Neural cell (in vitro differentiated cells): ENCODE measurements at regions not wholly inside any gene's neighbourhood (a gene's known extent, or its start where the extent isn't known, plus 50 kb on each side); places are given as distances from the start of the nearest gene placed in this dataset.

Source experiments
- CTCF ChIP-seq: fragments of 450-650 bp; IDR thresholded peaks from 2 replicates; pipeline ENCODE4 v1.5.1; 2014; ENCODE audit warnings: antibody characterized with exemption, mild to moderate bottlenecking, moderate library complexity; ENCODE audit not compliant: poor library complexity, severe bottlenecking
- EP300 ChIP-seq: fragments of 450-650 bp; conservative IDR thresholded peaks from 2 replicates; pipeline ENCODE4 v1.6.1; 2014; ENCODE audit warnings: antibody characterized with exemption, mild to moderate bottlenecking, moderate library complexity; ENCODE audit not compliant: poor library complexity, severe bottlenecking
- EZH2 ChIP-seq: fragments of 200-600, 300-800 bp; shearing (Covaris generic), sonication (generic); IDR thresholded peaks from 2 replicates; pipeline ENCODE4 v1.6.1; 2014; ENCODE audit warnings: antibody characterized with exemption, low read length, borderline replicate concordance, mild to moderate bottlenecking; ENCODE audit not compliant: insufficient read depth, poor library complexity, severe bottlenecking
- MXI1 ChIP-seq: fragments of 450-650 bp; conservative IDR thresholded peaks from 2 replicates; pipeline ENCODE4 v1.6.1; 2014; ENCODE audit warnings: antibody characterized with exemption, mild to moderate bottlenecking; ENCODE audit not compliant: poor library complexity, severe bottlenecking
- POLR2AphosphoS5 ChIP-seq: IDR thresholded peaks from 2 replicates; pipeline ENCODE4 v1.6.1; 2012
- RAD21 ChIP-seq: fragments of 450-650 bp; conservative IDR thresholded peaks from 2 replicates; pipeline ENCODE4 v1.6.1; 2014; ENCODE audit warnings: antibody characterized with exemption, mild to moderate bottlenecking, moderate library complexity
- REST ChIP-seq: IDR thresholded peaks from 2 replicates; pipeline ENCODE4 v1.6.1; 2012; ENCODE audit warnings: borderline replicate concordance
- TAF1 ChIP-seq: IDR thresholded peaks from 2 replicates; pipeline ENCODE4 v1.6.1; 2012; ENCODE audit warnings: low read depth

DNA sequence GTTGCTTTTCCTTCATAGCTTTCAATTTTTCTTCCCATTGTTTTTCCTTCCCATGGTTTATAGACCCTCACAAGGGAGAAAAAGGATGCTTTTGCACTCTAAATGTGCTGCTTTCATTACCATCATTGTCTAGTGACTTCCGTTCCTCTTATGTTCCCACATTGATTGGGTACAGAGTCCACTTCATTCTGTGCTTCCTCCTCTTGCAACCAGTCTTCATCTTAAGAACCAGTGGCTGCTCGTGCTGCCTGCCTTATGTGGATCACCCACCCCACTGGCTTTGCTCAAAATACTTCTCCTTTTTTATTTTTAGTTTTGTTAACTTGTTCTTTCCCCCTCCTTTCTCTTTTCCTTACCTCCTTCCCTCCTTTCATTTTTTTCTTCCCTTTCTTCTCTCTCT lies 76.5 kb upstream of the BOD1L1 start:
- TF ChIP-seq CTCF, result no peak
- TF ChIP-seq EZH2, result no peak
- no peak for TF ChIP-seq POLR2AphosphoS5
- no peak for TF ChIP-seq REST
- no peak for TF ChIP-seq RAD21
- no peak for TF ChIP-seq EP300
- TF ChIP-seq TAF1, result no peak
- no peak for TF ChIP-seq MXI1
